ENCODE measurements at regions not wholly inside any gene's neighbourhood (a gene's known extent, or its start where the extent isn't known, plus 50 kb on each side); places are given as distances from the start of the nearest gene placed in this dataset.

DNA sequence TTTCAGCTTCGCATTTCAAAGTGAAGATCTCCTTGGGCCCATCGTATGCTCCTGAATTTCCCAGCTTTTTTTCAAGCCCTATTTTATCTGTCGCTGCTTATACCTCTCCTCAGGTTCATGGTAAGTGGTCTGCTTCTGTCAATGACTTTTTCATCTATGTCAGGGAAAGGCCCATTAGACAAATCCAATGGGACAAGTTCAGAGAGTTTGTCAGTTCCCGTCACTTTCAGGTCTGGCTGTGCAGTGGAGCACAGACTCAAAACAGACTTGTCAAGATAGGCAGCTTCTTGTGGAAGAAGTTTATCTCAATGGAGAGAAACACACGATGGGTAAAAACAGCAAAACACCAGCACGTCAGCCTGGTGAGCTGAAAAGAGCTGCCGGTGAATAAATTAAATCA lies 100.9 kb upstream of the KLF7 start:
- TF ChIP-seq ZNF622 (IDR thresholded peaks at IDR 0.05) (no peak), FOXK2 (IDR thresholded peaks at IDR 0.05) (no peak)
- TF ChIP-seq, protein P1, sequence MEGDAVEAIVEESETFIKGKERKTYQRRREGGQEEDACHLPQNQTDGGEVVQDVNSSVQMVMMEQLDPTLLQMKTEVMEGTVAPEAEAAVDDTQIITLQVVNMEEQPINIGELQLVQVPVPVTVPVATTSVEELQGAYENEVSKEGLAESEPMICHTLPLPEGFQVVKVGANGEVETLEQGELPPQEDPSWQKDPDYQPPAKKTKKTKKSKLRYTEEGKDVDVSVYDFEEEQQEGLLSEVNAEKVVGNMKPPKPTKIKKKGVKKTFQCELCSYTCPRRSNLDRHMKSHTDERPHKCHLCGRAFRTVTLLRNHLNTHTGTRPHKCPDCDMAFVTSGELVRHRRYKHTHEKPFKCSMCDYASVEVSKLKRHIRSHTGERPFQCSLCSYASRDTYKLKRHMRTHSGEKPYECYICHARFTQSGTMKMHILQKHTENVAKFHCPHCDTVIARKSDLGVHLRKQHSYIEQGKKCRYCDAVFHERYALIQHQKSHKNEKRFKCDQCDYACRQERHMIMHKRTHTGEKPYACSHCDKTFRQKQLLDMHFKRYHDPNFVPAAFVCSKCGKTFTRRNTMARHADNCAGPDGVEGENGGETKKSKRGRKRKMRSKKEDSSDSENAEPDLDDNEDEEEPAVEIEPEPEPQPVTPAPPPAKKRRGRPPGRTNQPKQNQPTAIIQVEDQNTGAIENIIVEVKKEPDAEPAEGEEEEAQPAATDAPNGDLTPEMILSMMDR (IDR thresholded peaks at IDR 0.05 in 2 of 3, conservative IDR thresholded peaks at IDR 0.05 in 1 of 3; ENCODE audit: control insufficient read depth in 2 of 3, extremely low read depth in 1 of 3, insufficient read depth in 1 of 3, low read depth in 3 of 3, low read length in 3 of 3), result no peak

Data from GM12878 (cell line).